ENCODE measurements at regions not wholly inside any gene's neighbourhood (a gene's known extent, or its start where the extent isn't known, plus 50 kb on each side); places are given as distances from the start of the nearest gene placed in this dataset.
"Not testable (repeated sequence)": the region's sequence is repeated elsewhere in the genome, so short reads cannot be mapped to it uniquely, and the experiment has no call there.

DNA sequence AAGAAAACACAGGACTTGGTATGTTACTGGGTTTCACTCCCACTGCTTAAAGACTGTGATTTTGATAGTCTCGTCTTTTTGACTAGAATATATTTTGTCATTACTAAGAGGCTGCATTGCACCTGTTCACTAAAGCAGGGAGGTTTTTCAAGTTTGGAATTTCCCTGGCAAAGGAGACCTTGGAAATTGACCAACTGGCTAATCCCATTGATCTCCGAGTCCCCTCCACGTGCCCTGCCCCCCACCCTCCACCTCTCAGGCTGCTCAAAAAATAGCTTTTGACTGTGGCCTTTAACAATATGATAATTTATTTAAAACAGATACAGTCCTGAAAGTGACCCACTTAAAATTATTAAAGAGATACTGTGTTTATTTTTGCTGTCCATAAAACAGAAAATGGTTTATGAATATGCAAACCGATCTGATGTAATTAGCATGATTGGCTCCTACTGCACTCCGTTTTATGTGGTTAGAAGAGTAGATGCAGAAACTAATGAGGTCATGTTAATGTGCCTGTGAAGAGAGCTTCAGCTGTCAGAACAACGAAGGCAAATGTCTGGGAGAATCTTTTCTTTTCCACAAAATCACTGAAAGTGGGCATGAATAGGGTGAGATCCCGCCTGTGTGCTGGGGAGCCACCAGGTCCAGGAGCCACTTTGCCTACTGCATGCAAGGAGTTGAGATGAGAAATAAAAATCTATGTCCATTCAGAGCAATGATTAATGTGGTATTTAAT is 361.5 kb downstream of the RRAGC start:
- DNase-seq, result no peak

DNA sequence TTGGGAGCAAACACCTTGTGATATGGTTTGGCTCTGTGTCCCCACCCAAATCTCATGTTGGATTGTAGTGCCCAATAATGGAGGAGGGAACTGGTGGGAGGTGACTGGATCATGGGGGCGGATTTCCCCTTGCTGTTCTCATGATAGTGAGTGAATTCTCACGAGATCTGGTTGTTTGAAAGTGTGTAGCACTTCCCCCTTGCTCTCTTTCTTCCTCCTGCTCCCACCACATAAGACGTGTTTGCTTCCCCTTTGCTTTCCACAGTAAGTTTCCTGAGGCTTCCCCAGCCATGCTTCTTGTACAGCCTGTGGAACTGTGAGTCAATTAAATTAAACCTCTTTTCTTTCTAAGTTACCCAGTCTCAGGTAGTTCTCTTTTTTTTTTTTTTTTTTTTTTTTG is 366.3 kb downstream of the RRAGC start:
- not testable (repeated sequence) for DNase-seq

DNA sequence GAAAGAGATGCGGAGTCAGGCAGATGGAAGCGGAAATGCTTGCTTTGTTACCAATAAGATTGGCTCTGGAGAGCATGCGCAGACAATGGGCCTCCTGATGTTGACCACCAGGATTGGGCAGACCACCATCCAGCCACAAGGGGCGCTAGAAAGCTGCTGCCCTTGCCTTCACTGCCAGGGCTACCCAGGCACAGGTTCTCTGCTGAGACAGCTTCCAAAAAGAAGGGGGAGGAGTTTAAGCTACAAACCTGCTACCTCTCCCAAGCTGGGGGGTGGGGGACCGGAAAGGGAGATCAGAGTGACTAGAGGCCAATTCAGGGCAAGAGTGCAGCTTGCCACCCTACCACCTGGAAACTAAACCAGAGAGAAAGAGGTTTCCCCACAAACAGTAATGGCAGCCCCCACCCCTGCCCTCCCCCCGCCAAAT is 369.7 kb downstream of the RRAGC start:
- peak; percentile 33 for DNase-seq

DNA sequence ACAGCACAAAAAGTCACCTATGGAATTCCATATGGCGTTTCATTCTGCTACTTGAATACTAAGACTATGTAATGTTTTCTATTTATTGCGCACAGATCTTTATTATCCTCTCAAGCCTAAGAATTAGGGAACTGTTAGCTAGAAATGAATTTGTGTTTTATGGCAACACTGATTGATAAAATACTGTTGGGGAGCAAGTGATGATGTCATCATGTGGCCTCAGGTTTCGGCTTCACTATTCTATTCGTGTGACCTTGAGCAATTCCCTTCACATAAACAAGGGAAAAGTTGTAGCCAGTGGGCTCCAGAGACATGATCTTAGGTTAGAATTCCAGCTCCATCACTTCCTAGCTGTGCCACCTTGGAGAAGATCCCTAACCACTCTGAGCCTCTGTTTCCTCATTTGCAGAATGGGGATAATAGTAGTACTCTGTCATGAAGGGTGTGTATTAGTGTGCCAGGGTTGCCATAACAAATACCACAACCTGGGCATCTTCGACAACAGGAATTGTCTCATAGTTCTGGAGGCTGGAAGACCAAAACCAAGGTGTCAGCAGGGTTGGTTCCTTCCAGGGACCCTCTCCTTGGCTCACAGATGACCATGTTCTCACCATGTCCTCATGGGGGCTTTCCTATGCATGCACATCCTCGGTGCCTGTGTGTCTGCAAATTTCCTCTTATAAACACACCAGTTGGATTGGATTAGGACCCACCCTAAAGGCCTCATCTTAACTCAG is 371.2 kb downstream of the RRAGC start:
- DNase-seq, result no peak

DNA sequence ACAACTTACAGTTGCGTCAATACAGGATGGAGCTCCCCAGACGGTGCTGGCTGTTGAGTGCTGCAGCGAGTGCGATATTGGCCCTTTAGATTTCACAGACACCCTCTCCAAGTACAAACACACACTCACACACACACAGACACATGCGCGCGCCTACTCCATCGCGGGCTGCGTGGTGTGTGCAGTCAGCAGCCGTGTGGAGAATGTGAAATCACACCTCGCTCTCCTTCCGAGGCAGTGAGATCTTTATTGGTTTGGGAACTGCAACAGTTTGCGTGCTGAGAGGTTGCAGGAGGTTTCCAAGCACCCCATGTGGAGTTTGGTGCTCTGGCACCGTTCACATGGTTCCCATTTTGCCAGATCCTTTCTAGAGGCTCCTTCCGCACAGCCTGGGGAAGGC is 372.2 kb downstream of the RRAGC start:
- DNase-seq, result no peak

DNA sequence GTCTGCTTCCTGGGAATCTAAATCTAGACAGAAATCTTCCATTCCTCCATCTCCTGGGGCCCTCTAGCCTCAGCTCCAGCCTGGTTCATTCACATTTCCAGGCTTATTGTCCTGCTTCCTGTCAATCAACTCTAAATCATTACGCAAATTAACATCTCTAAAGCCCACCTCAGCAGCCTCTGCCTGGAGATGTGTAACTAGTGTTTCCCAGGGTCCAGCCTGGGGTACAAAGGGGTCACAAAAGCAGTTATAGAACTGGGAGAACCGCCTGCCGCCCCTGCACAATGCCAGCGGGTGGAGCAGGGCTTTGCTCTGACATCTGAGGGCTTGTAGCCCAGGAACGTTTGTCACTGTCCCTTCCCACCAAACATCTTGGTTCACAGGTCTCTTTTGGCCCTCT is 373.5 kb downstream of the RRAGC start:
- no peak for DNase-seq

DNA sequence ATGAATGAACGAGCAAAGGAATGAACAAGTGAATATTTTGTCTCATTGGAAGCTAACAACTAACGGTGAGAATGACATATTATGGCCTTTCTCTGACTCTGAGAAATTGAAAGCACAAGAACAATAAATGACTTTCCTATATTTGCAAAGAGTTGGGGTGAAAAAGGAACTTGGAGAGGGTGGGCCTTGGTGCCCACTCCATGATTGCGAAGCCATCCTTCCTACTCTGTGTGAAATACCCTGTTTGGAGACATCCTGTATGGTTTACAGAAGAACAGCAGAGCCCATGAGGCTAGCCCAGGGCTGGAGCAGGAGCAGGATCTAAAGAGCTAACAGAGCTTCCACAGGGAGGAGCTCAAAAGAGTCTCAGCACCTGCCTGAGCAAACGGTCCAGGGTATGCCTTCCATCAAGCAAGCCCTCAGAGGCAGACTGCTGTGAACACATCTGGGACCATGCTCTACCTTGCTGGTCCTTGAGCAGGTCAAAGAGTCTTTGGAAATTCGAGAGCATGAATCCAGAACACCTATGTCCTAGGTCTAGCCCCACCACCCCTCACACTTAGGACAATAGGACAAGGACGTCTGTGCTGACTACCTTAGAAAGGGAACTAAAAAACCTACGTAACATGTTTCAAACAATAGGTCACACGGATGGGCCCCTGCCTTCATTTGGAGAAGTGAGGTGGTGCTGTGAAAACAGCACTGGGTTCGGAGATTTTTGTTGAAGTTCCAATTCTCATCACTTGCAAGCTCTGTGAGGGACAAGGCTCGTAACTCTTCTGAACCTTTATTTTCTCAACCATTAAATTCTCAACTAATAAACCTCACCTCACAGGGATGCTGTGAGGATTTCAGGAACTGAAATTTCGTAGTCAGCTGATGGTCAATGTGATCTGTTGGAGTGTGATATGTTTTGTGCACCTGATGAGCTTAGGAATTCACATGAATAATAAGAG is 377.4 kb downstream of the RRAGC start:
- no peak for DNase-seq

DNA sequence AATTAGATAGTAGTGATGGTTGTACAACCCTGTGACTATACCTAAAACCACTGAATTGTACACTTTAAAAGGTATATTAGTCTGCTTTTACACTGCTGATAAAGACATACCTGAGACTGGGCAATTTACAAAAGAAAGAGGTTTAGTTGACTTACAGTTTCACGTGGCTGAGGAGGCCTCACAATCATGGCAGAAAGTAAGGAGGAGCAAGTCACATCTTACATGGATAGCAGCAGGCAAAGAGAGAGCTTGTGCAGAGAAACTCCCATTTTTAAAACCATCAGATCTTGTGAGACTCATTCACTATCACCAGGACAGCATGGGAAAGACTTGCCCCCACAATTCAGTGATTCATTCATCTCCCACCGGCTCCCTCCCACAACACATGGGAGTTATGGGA is 379.9 kb downstream of the RRAGC start:
- not testable (repeated sequence) for DNase-seq

DNA sequence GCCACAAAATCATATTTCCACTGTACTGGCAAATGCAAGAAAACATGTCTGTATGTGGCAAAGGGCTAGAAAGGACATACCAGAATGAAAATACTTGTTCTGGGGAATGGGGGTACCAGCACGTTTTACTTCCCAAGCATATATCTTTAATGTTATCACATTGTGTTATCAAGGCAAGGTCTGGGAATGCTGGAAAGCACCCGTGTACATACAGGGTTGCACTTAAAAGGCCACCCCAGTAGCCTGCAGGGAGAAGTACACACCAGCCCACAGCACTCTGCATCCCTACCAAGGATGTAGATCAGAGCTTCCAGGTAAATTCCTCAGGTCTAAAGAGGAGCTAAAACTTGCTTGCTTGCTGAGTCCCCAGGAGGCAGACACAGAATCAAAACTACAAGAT is 381.8 kb downstream of the RRAGC start:
- DNase-seq, result no peak

DNA sequence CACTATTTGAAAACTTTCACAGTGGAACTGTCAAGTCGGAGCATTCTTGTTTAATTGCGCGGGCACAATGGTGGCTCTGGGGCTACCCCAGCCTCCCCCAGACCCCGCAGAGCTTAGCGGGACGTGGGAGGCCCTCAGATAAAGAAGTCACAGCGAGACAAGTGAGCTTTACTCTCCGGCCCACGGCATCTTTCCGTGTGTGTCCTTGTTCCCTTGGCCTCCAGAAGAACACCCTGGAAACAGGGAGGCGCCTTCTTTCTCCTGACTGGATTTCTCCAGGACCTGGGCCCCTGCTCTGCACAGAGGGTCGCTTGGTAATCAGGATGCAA is 382.8 kb downstream of the RRAGC start:
- DNase-seq, result no peak

DNA sequence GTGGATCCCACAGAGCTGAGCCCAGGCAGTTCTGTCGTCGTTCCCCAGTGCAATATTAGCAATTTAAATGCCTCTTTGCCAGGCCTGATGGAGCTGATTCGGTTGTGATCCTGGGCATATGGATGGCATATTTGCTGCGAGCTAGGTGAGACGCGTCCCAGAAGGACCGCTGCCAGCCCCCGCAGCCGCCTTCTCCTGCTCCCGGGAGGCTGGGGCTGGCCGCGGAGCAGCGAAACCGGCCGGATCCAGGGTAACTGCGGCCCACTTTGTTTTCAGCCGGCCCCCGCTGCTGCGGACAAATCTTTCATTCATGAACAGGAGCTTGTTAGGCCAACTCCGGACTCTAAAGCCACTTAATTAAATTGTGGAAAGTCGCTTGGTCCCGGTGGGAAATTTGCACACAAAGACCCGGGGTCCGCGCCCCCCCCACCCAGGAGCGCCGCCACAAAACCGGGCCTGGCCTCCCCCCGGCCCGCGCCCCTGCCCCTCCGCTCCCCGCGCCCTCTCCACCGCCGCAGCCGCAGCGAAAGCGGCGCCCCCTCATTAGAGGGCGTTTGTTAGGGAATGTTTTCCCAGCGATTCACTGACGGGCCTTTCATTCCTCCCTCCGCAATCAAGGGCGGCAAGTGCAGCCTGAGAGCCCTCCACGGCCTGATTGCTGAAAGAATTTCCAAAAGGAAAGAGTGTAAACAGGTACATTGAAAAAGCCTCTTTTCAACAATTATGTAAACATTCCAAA is 383.3 kb downstream of the RRAGC start:
- DNase-seq, result no peak

DNA sequence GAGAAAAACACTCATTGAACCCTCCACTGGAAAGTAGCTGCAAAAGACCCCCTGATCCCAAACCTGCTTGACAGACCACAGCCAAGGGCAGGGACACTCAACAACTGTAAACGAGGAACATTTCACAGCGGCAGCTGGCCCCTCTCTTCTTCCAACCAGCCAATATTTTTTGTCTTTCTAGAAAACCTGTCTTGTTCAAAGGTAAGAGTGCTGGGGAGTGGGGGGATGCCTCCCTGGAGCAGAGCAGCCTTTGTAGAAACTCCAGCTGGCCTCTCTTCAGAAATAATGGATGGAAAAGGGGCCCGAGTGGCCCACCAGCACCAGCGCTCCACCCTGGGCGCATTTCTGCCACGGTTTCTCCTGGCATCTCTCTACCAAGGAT is 384.0 kb downstream of the RRAGC start:
- DNase-seq, result no peak

DNA sequence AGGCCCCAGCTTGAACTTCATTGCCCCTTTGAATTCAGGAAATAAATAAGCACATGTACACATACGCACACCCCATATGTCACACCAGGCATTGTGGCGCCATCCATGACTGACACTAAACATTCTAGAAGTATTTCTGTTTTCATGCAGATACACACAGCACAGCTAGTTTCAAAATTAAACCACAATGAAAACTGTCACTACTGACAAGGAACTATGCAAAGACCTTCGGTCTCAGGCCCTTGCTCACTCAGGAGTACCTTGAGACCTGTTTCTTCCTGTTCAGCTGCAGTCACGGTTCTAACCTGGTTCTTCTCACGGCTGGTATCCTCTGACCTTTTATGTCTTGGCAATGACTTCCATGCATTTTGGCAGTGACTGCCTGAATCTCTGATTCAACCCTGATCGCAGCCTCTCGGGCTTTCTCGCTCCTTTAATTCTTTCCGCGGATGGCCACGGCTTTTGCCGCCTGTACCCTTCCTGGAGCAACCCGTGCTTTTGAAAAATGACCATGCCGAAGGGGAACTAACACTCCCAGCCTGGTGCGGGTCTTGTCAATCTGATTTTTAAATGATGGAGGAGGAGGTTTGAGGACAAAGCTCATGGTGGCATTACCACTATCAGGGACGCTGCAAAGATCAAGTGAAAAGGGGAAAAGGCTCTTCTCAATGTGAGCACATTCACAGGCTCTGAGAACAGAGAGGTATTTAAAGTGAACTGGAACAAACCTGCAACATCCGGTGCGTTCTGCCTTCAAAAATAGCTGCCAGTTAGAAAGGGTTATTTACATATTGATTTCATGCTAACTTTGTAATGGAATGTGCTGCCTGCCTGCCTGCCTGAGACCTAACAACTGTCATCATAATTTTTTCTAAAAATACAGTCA is 384.6 kb downstream of the RRAGC start:
- peak; percentile 50 for DNase-seq

DNA sequence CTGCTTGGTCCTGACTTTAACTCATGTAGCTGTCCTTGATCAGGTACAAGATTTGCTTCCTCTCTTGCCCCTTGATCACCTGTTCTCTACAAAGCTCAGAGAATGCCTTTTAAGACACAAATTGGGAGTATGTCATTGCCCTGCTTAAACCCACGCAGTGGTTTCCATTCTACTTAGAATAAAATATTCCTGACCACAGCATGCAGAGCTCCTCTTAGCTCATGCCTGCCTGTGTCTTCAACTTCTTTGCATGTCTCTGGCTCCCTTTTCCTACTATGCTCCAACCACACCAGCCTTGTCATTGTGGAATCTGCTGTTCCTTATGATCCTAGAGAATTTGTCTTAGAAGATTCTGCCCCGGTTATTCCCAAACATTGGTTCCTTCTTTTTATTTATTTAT is 393.1 kb downstream of the RRAGC start:
- no peak for DNase-seq

DNA sequence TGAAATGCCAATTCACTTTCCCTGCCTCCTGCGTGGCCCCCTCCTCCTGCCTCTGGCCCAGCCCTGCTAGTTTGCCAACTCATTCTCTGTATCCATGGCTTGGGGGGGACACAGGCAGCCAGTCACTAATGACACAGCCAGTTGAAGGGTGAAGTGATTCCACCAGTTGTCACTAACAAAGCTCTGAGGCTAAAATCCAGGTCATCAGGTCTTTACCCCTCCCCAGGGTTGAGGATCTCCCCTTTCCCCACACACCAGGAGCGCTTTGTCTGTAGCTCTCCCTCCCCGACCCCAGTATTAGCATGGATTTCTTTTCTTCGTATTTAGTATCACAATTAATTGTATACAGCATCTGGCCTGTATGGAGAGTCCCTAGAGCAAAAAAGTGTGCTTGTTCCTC is 394.1 kb downstream of the RRAGC start:
- DNase-seq, result no peak

DNA sequence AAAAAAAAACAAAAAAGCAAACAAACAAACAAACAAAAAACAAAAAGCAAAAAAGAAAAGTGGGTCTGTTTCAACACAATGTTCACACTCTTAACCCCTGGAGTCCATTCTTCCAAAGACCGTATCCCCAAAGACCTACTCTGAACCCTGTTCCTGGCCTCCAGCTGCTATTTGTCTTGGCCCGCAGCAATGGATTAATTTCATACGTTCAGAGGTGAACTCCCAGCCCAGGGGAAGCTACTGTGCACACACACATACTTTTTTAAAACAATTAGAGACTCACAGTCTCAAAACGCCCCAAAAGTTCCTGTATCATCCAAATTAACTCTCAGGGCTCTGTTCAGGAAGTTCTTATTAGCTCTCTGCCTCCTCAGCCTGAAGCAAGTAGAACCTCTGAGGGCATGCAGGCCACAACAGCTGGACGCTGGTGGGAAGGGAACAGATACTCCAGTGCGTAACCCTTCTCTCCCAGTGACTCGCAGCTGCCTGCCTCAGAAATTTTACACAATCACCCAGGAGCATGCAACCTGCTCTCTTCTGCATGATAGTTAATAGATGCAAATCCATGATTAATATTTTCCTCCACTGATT is 395.4 kb downstream of the RRAGC start:
- no peak for DNase-seq

DNA sequence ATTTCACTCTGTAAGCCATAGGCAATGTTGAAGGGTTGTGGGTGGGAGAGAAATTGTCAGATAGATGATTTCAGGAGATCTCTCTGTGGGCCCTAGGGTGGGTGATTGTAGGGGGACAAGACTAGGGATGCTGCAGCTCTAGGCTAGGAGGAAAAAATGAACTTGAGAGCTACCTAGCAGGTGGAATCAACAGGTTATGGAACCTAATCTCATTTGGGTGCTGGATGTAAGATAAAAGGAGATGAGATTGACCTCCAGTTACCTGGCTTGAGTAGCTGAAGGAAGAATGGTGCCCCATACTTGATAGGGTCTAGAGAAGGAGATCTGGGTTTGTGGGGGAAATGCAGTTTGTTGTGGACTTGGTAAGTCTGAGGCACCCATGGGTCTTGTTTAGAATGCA is 396.5 kb downstream of the RRAGC start:
- no peak for DNase-seq

DNA sequence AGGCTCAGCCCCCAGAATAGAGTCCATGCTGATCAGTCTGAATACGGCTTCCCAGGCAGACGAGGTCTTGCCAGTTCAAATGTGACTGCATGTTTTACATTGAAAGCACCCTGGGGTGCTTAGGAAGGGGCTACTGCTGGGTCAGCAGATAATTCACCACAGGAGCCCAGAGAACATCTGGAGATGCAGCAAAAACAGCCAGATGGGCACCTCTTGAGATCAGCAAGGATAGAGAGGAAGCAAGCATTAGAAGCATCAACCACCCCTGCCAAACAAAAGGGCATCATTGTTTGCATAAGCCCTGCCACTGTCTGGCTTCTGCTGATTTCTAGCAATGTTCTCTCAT is 403.1 kb downstream of the RRAGC start:
- DNase-seq, result no peak

DNA sequence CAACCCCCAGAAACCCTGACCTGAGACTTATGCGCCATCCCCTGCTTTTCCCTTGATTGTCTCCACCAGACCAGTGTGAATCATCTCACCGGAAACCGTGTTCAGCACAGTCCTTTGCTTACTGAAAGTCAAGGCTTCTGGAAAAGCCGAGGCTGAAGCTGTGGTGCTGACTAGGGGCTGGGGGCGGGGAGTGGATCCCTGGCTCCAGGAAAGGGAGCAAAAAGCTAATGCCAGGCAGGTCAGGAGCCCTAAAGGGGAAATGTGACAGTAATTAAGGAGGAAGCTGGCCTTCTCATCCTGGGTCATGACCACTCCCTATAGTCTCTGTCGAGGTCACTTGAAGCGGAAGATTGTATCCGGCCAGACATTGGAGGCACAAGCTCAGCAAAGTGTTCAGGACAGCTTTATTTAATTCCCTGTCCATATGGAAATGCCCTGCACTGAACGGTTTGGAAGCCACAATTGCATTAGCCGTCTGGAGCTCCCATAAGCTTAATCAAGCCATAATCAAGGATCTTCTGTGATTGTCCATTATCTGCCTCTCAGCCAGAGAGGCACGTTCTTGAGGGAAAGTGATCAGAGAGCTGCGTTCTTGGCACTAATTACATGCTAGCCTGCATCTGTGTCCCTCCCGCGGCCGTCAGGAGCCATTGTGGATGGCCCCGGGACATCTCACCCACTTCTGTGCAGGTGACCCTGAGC is 403.6 kb downstream of the RRAGC start:
- no peak for DNase-seq

DNA sequence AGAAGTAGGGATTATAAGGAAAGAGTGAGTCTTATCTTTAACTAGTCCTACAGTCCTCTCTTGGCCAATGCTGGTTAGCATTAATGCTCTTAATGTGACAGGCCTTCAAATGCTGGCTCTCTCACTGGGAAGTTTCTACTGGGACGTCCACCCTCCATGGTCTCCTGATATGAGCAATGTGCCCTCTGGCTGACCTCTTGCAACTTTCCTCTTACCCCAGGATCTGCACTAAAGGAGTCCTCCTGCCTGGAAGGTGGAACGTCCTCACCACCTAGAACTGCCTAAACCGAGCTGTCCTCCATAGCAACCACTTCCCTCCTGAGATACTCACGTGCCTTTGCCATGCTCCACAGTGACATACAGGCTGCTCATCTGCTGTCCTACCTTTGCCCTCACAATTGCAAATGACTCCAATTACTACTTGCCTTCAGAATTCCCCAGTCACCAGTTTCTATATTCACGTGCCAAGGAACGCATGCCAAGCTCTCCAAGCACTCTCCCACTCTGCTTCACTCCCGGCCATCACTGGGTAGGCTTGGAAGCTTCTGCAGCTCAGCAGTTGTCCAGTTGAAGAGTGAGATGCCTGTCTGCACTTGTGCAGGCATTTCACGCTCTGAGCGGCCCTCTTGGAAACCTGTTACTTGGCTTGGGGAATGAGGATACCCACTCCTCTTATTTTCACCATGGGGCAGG is 404.7 kb downstream of the RRAGC start:
- DNase-seq, result no peak

All from CD4-positive, alpha-beta T cell treated with Interleukin-15 for 1 hour (primary cell).